SK-N-SH (cell line): ENCODE measurements at regions not wholly inside any gene's neighbourhood (a gene's known extent, or its start where the extent isn't known, plus 50 kb on each side); places are given as distances from the start of the nearest gene placed in this dataset.

ENCODE experiments used
- CTCF ChIA-PET: fragments of 300-600, 350-600 bp; formaldehyde crosslinking; extraction: SDS; loops from one replicate; lab custom pipeline; 2021; lab: Yijun Ruan, JAX
- POLR2A ChIA-PET: fragments of 350-600 bp; sonication (Branson Sonifier 250); formaldehyde crosslinking; extraction: SDS; loops from one replicate; lab custom pipeline; 2020; ENCODE audit warnings: antibody characterized with exemption, inconsistent platforms; lab: Yijun Ruan, JAX
- DNase-seq: peaks from one replicate; pipeline ENCODE4 v3.0.0; 2012
- H2AFZ ChIP-seq: fragments of 200-600 bp; sonication (generic); 2 replicates; pipeline ENCODE4 v1.8.1; 2016; ENCODE audit warnings: antibody characterized with exemption, mild to moderate bottlenecking, low read depth
- H3F3A ChIP-seq: fragments of 200-600 bp; sonication (generic); replicated peaks from 2 replicates; pipeline ENCODE3; 2016; ENCODE audit warnings: antibody characterized with exemption, mild to moderate bottlenecking; ENCODE audit not compliant: insufficient read depth
- H3K27ac ChIP-seq, 2 experiments: fragments of 200-500 bp in 1 of 2; fragments of 200-600 bp in 1 of 2; sonication (Bioruptor generic) in 1 of 2; sonication (generic), shearing (Covaris generic) in 1 of 2; 2 replicates each; pipeline versions ENCODE4 v1.5.1 to v1.6.1; 2014 to 2016; ENCODE audit warnings: low read depth in 2 of 2, inconsistent platforms in 1 of 2, low read length in 1 of 2, mild to moderate bottlenecking in 1 of 2, mixed read lengths in 1 of 2
- H3K27me3 ChIP-seq: fragments of 200-600 bp; sonication (generic), shearing (Covaris generic); 2 replicates; pipeline ENCODE4 v1.6.1; 2016; ENCODE audit warnings: mixed run types; ENCODE audit not compliant: insufficient read depth
- H3K36me3 ChIP-seq, 2 experiments: fragments of 200-500 bp in 1 of 2; fragments of 200-600 bp in 1 of 2; sonication (Bioruptor generic) in 1 of 2; sonication (generic) in 1 of 2; replicated peaks in 1 of 2; 2 replicates each; pipeline versions ENCODE3 to v1.5.1; 2014 to 2016; ENCODE audit warnings: low read length in 1 of 2, mild to moderate bottlenecking in 1 of 2; ENCODE audit not compliant: insufficient read depth in 2 of 2, control insufficient read depth in 1 of 2
- H3K4me1 ChIP-seq, 2 experiments: fragments of 200-500 bp in 1 of 2; fragments of 200-600 bp in 1 of 2; sonication (Bioruptor generic) in 1 of 2; sonication (generic), shearing (Covaris generic) in 1 of 2; 2 replicates each; pipeline versions ENCODE4 v1.5.1 to v1.6.1; 2014 to 2016; ENCODE audit warnings: low read depth in 1 of 2, low read length in 1 of 2, mixed run types in 1 of 2; ENCODE audit not compliant: insufficient read depth in 2 of 2, control insufficient read depth in 1 of 2
- H3K4me2 ChIP-seq: fragments of 200-600 bp; sonication (generic), shearing (Covaris generic); 2 replicates; pipeline ENCODE4 v1.6.1; 2017; ENCODE audit warnings: mixed run types
- H3K4me3 ChIP-seq, 2 experiments: fragments of 200-500 bp in 1 of 2; fragments of 200-600 bp in 1 of 2; sonication (Bioruptor generic) in 1 of 2; sonication (generic), shearing (Covaris generic) in 1 of 2; 2 replicates each; pipeline versions ENCODE4 v1.5.1 to v1.8.1; 2014 to 2016; ENCODE audit warnings: low read depth in 2 of 2, inconsistent platforms in 1 of 2, low read length in 1 of 2, mild to moderate bottlenecking in 1 of 2, mixed read lengths in 1 of 2, moderate library complexity in 1 of 2
- H3K79me2 ChIP-seq: fragments of 200-600 bp; sonication (generic); 2 replicates; pipeline ENCODE4 v1.8.1; 2017; ENCODE audit warnings: mild to moderate bottlenecking; ENCODE audit not compliant: insufficient read depth
- H3K9ac ChIP-seq: fragments of 200-600 bp; sonication (generic); 2 replicates; pipeline ENCODE4 v1.6.1; 2017; ENCODE audit warnings: mixed run types
- H3K9me2 ChIP-seq: fragments of 200-600 bp; sonication (generic); 2 replicates; pipeline ENCODE4 v1.6.1; 2017; ENCODE audit warnings: mixed run types
- H3K9me3 ChIP-seq: fragments of 200-600 bp; sonication (generic); 2 replicates; pipeline ENCODE4 v1.6.1; 2017; ENCODE audit warnings: mixed run types, mild to moderate bottlenecking, moderate library complexity
- H4K20me1 ChIP-seq: fragments of 200-600 bp; sonication (generic); 2 replicates; pipeline ENCODE4 v1.6.1; 2017; ENCODE audit warnings: mild to moderate bottlenecking, mixed run types; ENCODE audit not compliant: insufficient read depth
- FOXJ3 ChIP-seq: sonication (generic); formaldehyde crosslinking; IDR thresholded peaks from 2 replicates; pipeline ENCODE4 v1.5.1; 2020; ENCODE audit warnings: mild to moderate bottlenecking, missing genetic modification reagents
- FOXM1 ChIP-seq: IDR thresholded peaks from 2 replicates; pipeline ENCODE4 v1.4.0; 2012; ENCODE audit warnings: low read depth, mild to moderate bottlenecking
- GABPA ChIP-seq: IDR thresholded peaks from 2 replicates; pipeline ENCODE4 v1.4.0; 2012; ENCODE audit warnings: low read depth, mild to moderate bottlenecking
- JUND ChIP-seq: IDR thresholded peaks from 2 replicates; pipeline ENCODE4 v1.4.0; 2012
- MEF2A ChIP-seq: IDR thresholded peaks from 2 replicates; pipeline ENCODE4 v1.4.0; 2012; ENCODE audit warnings: low read depth, borderline replicate concordance
- MXI1 ChIP-seq: IDR thresholded peaks from 2 replicates; pipeline ENCODE4 v1.6.1; 2012; ENCODE audit warnings: mild to moderate bottlenecking, low read depth, low read length, improper control_type of control experiment
- NFIC ChIP-seq: IDR thresholded peaks from 2 replicates; pipeline ENCODE4 v1.4.0; 2012; ENCODE audit warnings: borderline replicate concordance
- NRF1 ChIP-seq: IDR thresholded peaks from 2 replicates; pipeline ENCODE4 v1.6.1; 2012; ENCODE audit warnings: low read depth, mild to moderate bottlenecking, low read length
- RXRA ChIP-seq: IDR thresholded peaks from 2 replicates; pipeline ENCODE4 v1.4.0; 2012; ENCODE audit warnings: low read depth, mild to moderate bottlenecking, borderline replicate concordance
- TEAD4 ChIP-seq: IDR thresholded peaks from 2 replicates; pipeline ENCODE4 v1.4.0; 2012; ENCODE audit warnings: mild to moderate bottlenecking, borderline replicate concordance; ENCODE audit not compliant: insufficient read depth
- YY1 ChIP-seq: IDR thresholded peaks from 2 replicates; pipeline ENCODE4 v1.4.0; 2012; ENCODE audit warnings: low read depth, mild to moderate bottlenecking
- WGBS: methylation state at CpG from one replicate; pipeline ENCODE4 v1.1.6; 2017; ENCODE audit warnings: low lambda C conversion rate; 5-methylcytosine and 5-hydroxymethylcytosine counted together
- TF ChIP-seq, protein P1 (sequence below): IDR thresholded peaks from 2 replicates; pipeline ENCODE4; 2012
- TF ChIP-seq, protein P2 (sequence below): IDR thresholded peaks from 2 replicates; pipeline ENCODE4 v1.4.0; 2012; ENCODE audit warnings: low read depth, borderline replicate concordance
- TF ChIP-seq, protein P3 (sequence below): IDR thresholded peaks from 2 replicates; pipeline ENCODE4 v1.4.0; 2012; ENCODE audit warnings: low read depth
- TF ChIP-seq, protein P4 (sequence below): fragments of 150-350 bp; IDR thresholded peaks from 2 replicates; pipeline ENCODE4 v1.6.1; 2016; ENCODE audit warnings: mild to moderate bottlenecking, low read depth, low read length

DNA sequence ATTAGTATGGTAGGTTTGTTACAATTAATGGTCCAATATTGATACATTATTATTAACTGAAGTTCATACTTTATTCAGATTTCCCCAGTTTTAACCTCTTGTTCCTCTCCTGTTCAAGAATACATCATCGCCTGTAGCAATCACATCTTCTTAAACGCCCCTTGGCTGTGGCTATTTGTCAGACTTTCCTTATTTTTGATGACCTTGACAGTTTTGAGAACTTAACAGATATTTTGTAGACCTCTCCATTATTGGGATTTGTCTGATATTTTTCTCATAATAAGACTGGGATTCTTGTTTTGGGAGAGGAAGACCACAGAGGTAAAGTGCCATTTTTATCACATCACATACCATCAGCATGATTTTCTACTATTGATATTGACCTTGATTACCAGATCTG is 112.3 kb upstream of the MARCHF11 start:
- Histone ChIP-seq H3K9me2 (no peaks in the 10 kb centered on the region), H3K36me3 (no peaks in the 10 kb centered on the region), H3K27ac (no peak overlapping the region), H3K27me3 (no peaks in the 10 kb centered on the region), H4K20me1 (no peaks in the 10 kb centered on the region), H3K4me2 (no peak overlapping the region), H3F3A (no peaks in the 10 kb centered on the region), H3K9me3 (no peaks in the 10 kb centered on the region), H3K79me2 (no peaks in the 10 kb centered on the region), H3K9ac (no peak overlapping the region), H2AFZ (no peak overlapping the region), H3K4me3 (no peak overlapping the region), H3K4me1 (no peaks in the 10 kb centered on the region)
- CTCF ChIA-PET = no interaction called here
- WGBS = 28% methylated on average over 2 of the region's 2 CpGs
- POLR2A ChIA-PET = no interaction called here
- TF ChIP-seq TEAD4 = no peak
- no peak for TF ChIP-seq MXI1
- TF ChIP-seq, protein P1, sequence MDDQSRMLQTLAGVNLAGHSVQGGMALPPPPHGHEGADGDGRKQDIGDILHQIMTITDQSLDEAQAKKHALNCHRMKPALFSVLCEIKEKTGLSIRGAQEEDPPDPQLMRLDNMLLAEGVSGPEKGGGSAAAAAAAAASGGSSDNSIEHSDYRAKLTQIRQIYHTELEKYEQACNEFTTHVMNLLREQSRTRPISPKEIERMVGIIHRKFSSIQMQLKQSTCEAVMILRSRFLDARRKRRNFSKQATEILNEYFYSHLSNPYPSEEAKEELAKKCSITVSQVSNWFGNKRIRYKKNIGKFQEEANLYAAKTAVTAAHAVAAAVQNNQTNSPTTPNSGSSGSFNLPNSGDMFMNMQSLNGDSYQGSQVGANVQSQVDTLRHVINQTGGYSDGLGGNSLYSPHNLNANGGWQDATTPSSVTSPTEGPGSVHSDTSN = no peak
- TF ChIP-seq, protein P2, sequence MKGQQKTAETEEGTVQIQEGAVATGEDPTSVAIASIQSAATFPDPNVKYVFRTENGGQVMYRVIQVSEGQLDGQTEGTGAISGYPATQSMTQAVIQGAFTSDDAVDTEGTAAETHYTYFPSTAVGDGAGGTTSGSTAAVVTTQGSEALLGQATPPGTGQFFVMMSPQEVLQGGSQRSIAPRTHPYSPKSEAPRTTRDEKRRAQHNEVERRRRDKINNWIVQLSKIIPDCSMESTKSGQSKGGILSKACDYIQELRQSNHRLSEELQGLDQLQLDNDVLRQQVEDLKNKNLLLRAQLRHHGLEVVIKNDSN = no peak
- TF ChIP-seq, protein P3, sequence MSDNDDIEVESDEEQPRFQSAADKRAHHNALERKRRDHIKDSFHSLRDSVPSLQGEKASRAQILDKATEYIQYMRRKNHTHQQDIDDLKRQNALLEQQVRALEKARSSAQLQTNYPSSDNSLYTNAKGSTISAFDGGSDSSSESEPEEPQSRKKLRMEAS = no peak
- no peak for TF ChIP-seq RXRA
- TF ChIP-seq FOXM1 = no peak
- TF ChIP-seq GABPA = no peak
- no peak for TF ChIP-seq NRF1
- no peak for TF ChIP-seq JUND
- TF ChIP-seq YY1 = no peak
- no peak for TF ChIP-seq MEF2A
- TF ChIP-seq, protein P4, sequence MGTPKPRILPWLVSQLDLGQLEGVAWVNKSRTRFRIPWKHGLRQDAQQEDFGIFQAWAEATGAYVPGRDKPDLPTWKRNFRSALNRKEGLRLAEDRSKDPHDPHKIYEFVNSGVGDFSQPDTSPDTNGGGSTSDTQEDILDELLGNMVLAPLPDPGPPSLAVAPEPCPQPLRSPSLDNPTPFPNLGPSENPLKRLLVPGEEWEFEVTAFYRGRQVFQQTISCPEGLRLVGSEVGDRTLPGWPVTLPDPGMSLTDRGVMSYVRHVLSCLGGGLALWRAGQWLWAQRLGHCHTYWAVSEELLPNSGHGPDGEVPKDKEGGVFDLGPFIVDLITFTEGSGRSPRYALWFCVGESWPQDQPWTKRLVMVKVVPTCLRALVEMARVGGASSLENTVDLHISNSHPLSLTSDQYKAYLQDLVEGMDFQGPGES = no peak
- no peak for TF ChIP-seq FOXJ3 (CRISPR knock-in tag)
- DNase-seq = no peak

DNA sequence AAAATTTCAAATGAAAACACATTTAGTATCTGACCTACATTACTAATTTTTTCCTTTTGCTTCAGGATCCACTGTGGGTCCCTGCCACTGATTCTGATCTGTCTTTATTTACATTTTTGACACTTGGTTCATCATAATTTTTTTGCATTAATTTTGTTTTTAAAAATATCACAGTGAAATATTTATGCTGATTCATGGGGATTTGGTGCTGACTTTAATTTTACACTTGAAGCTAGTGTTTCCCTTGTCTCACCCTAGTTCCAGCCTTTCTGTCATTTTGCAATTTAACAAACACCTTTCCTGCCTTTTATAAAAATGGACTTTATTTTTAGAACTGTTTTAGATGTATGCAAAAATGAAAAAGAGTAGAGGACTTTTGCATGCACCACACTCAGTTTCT is 111.9 kb upstream of the MARCHF11 start:
- Histone ChIP-seq H3K27ac (no peak overlapping the region), H3K9me3 (no peaks in the 10 kb centered on the region), H3F3A (no peaks in the 10 kb centered on the region), H3K9me2 (no peaks in the 10 kb centered on the region), H3K4me3 (no peak overlapping the region), H3K4me2 (no peak overlapping the region), H3K9ac (no peak overlapping the region), H3K79me2 (no peaks in the 10 kb centered on the region), H3K27me3 (no peaks in the 10 kb centered on the region), H2AFZ (no peak overlapping the region), H3K4me1 (no peaks in the 10 kb centered on the region), H3K36me3 (no peaks in the 10 kb centered on the region), H4K20me1 (no peaks in the 10 kb centered on the region)
- ChIA-PET POLR2A (no interaction called here), CTCF (no interaction called here)
- TF ChIP-seq NFIC (no peak), GABPA (no peak), MEF2A (no peak)
- TF ChIP-seq, protein P1 = no peak
- DNase-seq = no peak
